GM23338 (cell line): ENCODE measurements at regions not wholly inside any gene's neighbourhood (a gene's known extent, or its start where the extent isn't known, plus 50 kb on each side); places are given as distances from the start of the nearest gene placed in this dataset.

Experiments used
- ATAC-seq: fragments of 200-7000 bp; cut with Tn5 transposase; 3 replicates; pipeline ENCODE4 v1.9.1; 2020
- DNase-seq: peaks from one replicate; pipeline ENCODE4 v3.0.0-alpha.2; 2015; ENCODE audit warnings: low spot score
- H2AFZ ChIP-seq: fragments of 200-600 bp; sonication (generic); 2 replicates; pipeline ENCODE4 v1.8.0; 2016; ENCODE audit warnings: antibody characterized with exemption, mild to moderate bottlenecking, moderate library complexity
- H3F3A ChIP-seq: fragments of 200-600 bp; sonication (generic); replicated peaks from 2 replicates; pipeline ENCODE4 v1.8.0; 2017; ENCODE audit warnings: antibody characterized with exemption, mixed run types, low read depth
- H3K27ac ChIP-seq: fragments of 200-600 bp; sonication (generic); 2 replicates; pipeline ENCODE4 v1.6.1; 2016; ENCODE audit warnings: low read depth
- H3K27me3 ChIP-seq: fragments of 200-600 bp; sonication (generic); 2 replicates; pipeline ENCODE4 v1.8.0; 2016; ENCODE audit warnings: mild to moderate bottlenecking, mixed run types, moderate library complexity; ENCODE audit not compliant: insufficient read depth
- H3K36me3 ChIP-seq: fragments of 200-600 bp; sonication (generic); 2 replicates; pipeline ENCODE4 v1.8.0; 2016; ENCODE audit warnings: mild to moderate bottlenecking; ENCODE audit not compliant: insufficient read depth
- H3K4me1 ChIP-seq: fragments of 200-600 bp; sonication (generic); 2 replicates; pipeline ENCODE4 v1.8.0; 2016; ENCODE audit warnings: mild to moderate bottlenecking, moderate library complexity; ENCODE audit not compliant: insufficient read depth
- H3K4me2 ChIP-seq: fragments of 200-600 bp; sonication (generic); 2 replicates; pipeline ENCODE4 v1.7.1; 2017; ENCODE audit warnings: mixed run types
- H3K4me3 ChIP-seq: fragments of 200-600 bp; sonication (generic); 2 replicates; pipeline ENCODE4 v1.6.1; 2016; ENCODE audit warnings: mixed run types
- H3K79me2 ChIP-seq: fragments of 200-600 bp; sonication (generic); replicated peaks from 2 replicates; pipeline ENCODE4 v1.8.0; 2017; ENCODE audit warnings: mild to moderate bottlenecking; ENCODE audit not compliant: insufficient read depth
- H3K9me2 ChIP-seq: fragments of 200-600 bp; sonication (generic); 2 replicates; pipeline ENCODE4 v1.8.0; 2017; ENCODE audit not compliant: insufficient read depth
- H4K20me1 ChIP-seq: fragments of 200-600 bp; sonication (generic); replicated peaks from 2 replicates; pipeline ENCODE4 v1.8.0; 2017; ENCODE audit warnings: mild to moderate bottlenecking; ENCODE audit not compliant: insufficient read depth
- H3K27ac Mint-ChIP-seq: 2 replicates; pipeline ENCODE4 v1.8.0; 2020; ENCODE audit warnings: inconsistent platforms, mild to moderate bottlenecking, moderate library complexity, mixed read lengths
- H3K27me3 Mint-ChIP-seq: 3 replicates; pipeline ENCODE4 v1.8.0; 2022; ENCODE audit warnings: low read depth, mild to moderate bottlenecking, moderate library complexity, mixed read lengths, inconsistent platforms; ENCODE audit not compliant: insufficient read depth, poor library complexity
- H3K36me3 Mint-ChIP-seq: 3 replicates; pipeline ENCODE4 v1.8.0; 2021; ENCODE audit warnings: low read depth, mild to moderate bottlenecking, inconsistent platforms, moderate library complexity, mixed read lengths
- H3K4me1 Mint-ChIP-seq: 3 replicates; pipeline ENCODE4 v1.8.0; 2020; ENCODE audit warnings: mild to moderate bottlenecking, inconsistent platforms, mixed read lengths
- H3K4me3 Mint-ChIP-seq: 3 replicates; pipeline ENCODE4 v1.8.0; 2021; ENCODE audit warnings: moderate library complexity, mild to moderate bottlenecking, inconsistent platforms, mixed read lengths
- H3K9me3 Mint-ChIP-seq: 3 replicates; pipeline ENCODE4 v1.8.0; 2020; ENCODE audit warnings: moderate library complexity, mild to moderate bottlenecking, inconsistent platforms, mixed read lengths
- JUNB ChIP-seq: IDR thresholded peaks from one replicate; pipeline ENCODE4 v1.6.1; 2016; ENCODE audit warnings: antibody characterized with exemption; ENCODE audit not compliant: unreplicated experiment
- NANOG ChIP-seq: IDR thresholded peaks from 2 replicates; pipeline ENCODE4 v1.6.1; 2016; ENCODE audit warnings: antibody characterized with exemption, borderline replicate concordance
- POLR2AphosphoS5 ChIP-seq: IDR thresholded peaks from 2 replicates; pipeline ENCODE4 v1.6.1; 2016; ENCODE audit warnings: antibody characterized with exemption, low read depth
- ZNF114 ChIP-seq: fragments of 250-450 bp; sonication (Bioruptor Pico); IDR thresholded peaks from 2 replicates; pipeline ENCODE4 v1.5.0; 2020; ENCODE audit warnings: mild to moderate bottlenecking, moderate library complexity
- ZNF331 ChIP-seq: fragments of 250-450 bp; sonication (Bioruptor Pico); IDR thresholded peaks from 2 replicates; pipeline ENCODE4 v1.5.0; 2020; ENCODE audit warnings: low read depth, mild to moderate bottlenecking, moderate library complexity
- ZNF462 ChIP-seq: fragments of 250-450 bp; sonication (Bioruptor Pico); IDR thresholded peaks from 2 replicates; pipeline ENCODE4 v1.5.0; 2020; ENCODE audit warnings: mild to moderate bottlenecking, moderate library complexity

DNA sequence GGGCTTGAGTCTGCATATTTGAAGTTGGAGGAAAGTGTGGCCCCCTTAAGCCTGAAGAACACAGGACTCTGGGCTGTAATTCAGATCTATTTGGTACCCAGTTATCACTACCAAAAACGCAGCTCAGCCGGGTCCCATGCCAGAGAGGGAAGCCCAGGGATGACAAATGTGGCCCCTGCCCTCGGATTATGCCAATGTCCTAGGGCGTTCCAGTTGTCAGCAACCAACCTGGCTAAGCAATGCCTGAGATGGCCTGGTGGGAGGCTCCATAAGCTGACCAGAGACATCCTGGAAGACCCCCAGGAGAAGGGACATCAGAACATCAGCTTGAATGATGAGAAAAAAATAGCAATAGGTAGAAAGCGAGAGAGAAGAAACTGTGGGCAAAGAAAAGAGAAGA is 79.6 kb upstream of the UQCRFS1 start (continued):
- no peak for TF ChIP-seq ZNF462 (CRISPR knock-in tag)
- TF ChIP-seq ZNF331 (CRISPR knock-in tag), result no peak
- no peak for TF ChIP-seq ZNF114 (CRISPR knock-in tag)
- no peak for TF ChIP-seq POLR2AphosphoS5
- no peak for TF ChIP-seq JUNB

GRCh38 chr19:29293292-29293691 is 80.3 kb upstream of the UQCRFS1 start:
- Histone ChIP-seq H3K4me3 (no peak overlapping the region), H2AFZ (no peak overlapping the region), H3K36me3 (no peaks in the 10 kb centered on the region), H3K4me1 (no peaks in the 10 kb centered on the region), H3K27ac (no peak overlapping the region), H4K20me1 (no peaks in the 10 kb centered on the region), H3K79me2 (no peaks in the 10 kb centered on the region), H3K4me2 (no peak overlapping the region), H3K27me3 (no peaks in the 10 kb centered on the region), H3K9me2 (no peaks in the 10 kb centered on the region), H3F3A (no peaks in the 10 kb centered on the region)
- no peak for ATAC-seq
- Mint-ChIP-seq H3K27me3 (peaks cover 21% of the 10 kb centered on the region), H3K4me3 (no peak overlapping the region), H3K4me1 (peaks cover 5% of the 10 kb centered on the region; the same call in 1 of the 3 replicates), H3K9me3 (peaks cover 6% of the 10 kb centered on the region; the same call in 2 of the 3 replicates), H3K36me3 (peaks cover under 1% of the 10 kb centered on the region; the same call in 2 of the 3 replicates), H3K27ac (no peak overlapping the region)
- DNase-seq, result no peak
- TF ChIP-seq POLR2AphosphoS5 (no peak), ZNF462 (CRISPR knock-in tag) (no peak), ZNF114 (CRISPR knock-in tag) (no peak), NANOG (no peak), JUNB (no peak)
